Right lobe of liver (tissue), 4 donors: ENCODE measurements at regions not wholly inside any gene's neighbourhood (a gene's known extent, or its start where the extent isn't known, plus 50 kb on each side); places are given as distances from the start of the nearest gene placed in this dataset.

Experiments
- POLR2A ChIP-seq: fragments of 450-650 bp; IDR thresholded peaks from one replicate; pipeline ENCODE4 v1.6.1; 2017; ENCODE audit warnings: antibody characterized with exemption, mild to moderate bottlenecking
- TF ChIP-seq, protein P1 (sequence below), 4 donors: fragments of 200-600 bp in 3 of 4; fragments of 450-650 bp in 1 of 4; IDR thresholded peaks; one replicate each; pipeline versions ENCODE4 v1.5.1 to v1.8.0; 2016 to 2022; ENCODE audit warnings: antibody characterized with exemption in 4 of 4, mild to moderate bottlenecking in 2 of 4
- donor health status: DM: no; HTN: no; CAD: no.
- donor health status: DM: no; HTN: no; CAD: no.
- donor health status: DM: no; HTN: yes; CAD: no.

DNA sequence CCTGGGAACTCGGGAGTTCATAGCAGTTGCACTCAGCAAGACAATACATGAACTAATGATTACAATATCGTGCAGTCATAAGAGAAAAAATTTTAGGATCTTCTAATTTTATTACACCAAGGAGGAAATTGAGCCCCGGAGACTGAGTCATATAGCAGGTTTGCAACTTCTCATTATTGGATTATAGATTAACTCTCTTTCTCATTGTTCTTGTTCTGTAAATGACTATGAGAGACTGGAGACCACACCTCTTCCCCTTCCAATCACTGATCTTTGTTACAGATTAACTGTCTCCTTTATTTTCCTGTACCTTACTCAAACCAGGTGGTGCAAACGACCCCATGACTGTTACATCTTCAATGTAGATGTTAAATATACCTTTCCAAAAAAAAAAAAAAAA, 435.8 kb upstream of the DDX18 start:
- TF ChIP-seq, protein P1, sequence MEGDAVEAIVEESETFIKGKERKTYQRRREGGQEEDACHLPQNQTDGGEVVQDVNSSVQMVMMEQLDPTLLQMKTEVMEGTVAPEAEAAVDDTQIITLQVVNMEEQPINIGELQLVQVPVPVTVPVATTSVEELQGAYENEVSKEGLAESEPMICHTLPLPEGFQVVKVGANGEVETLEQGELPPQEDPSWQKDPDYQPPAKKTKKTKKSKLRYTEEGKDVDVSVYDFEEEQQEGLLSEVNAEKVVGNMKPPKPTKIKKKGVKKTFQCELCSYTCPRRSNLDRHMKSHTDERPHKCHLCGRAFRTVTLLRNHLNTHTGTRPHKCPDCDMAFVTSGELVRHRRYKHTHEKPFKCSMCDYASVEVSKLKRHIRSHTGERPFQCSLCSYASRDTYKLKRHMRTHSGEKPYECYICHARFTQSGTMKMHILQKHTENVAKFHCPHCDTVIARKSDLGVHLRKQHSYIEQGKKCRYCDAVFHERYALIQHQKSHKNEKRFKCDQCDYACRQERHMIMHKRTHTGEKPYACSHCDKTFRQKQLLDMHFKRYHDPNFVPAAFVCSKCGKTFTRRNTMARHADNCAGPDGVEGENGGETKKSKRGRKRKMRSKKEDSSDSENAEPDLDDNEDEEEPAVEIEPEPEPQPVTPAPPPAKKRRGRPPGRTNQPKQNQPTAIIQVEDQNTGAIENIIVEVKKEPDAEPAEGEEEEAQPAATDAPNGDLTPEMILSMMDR (IDR thresholded peaks at IDR 0.05), result no peak
- no peak for TF ChIP-seq POLR2A
